H1 (cell line): ENCODE measurements at regions not wholly inside any gene's neighbourhood (a gene's known extent, or its start where the extent isn't known, plus 50 kb on each side); places are given as distances from the start of the nearest gene placed in this dataset.

Experiments used
- CTCF ChIA-PET: fragments of 300-600 bp; sonication (Branson Sonifier 250); formaldehyde crosslinking; loops from one replicate; lab custom pipeline; 2021; ENCODE audit not compliant: partially characterized antibody; lab: Charles Lee
- POLR2A ChIA-PET: fragments of 300-600 bp; sonication (Branson Sonifier 250); formaldehyde crosslinking; loops from one replicate; lab custom pipeline; 2021; ENCODE audit warnings: inconsistent platforms; ENCODE audit not compliant: partially characterized antibody; lab: Charles Lee
- DNase-seq, 2 experiments: peaks; one replicate each; pipeline versions ENCODE4 v3.0.0 to v3.0.0-alpha.2; 2010 to 2022; ENCODE audit warnings: low spot score in 2 of 2, low read depth in 1 of 2, mixed read lengths in 1 of 2
- FAIRE-seq: peaks from 2 replicates; lab custom pipeline; 2011; peaks lifted over from hg19 to GRCh38; lab: Jason Lieb, UNC
- H2AFZ ChIP-seq: 2 replicates; pipeline ENCODE4 v1.8.1; 2012; ENCODE audit warnings: low read length, inconsistent platforms
- H2AK5ac ChIP-seq: 2 replicates; pipeline ENCODE4 v1.6.1; 2013; ENCODE audit warnings: low read depth, low read length
- H2BK120ac ChIP-seq: replicated peaks from 2 replicates; pipeline ENCODE3; 2013; ENCODE audit warnings: low read depth, low read length, inconsistent platforms
- H2BK12ac ChIP-seq: 2 replicates; pipeline ENCODE4 v1.6.1; 2013; ENCODE audit warnings: low read depth, low read length
- H2BK15ac ChIP-seq: 2 replicates; pipeline ENCODE4 v1.6.1; 2013; ENCODE audit warnings: low read length
- H2BK20ac ChIP-seq: 2 replicates; pipeline ENCODE4 v1.6.1; 2013; ENCODE audit warnings: low read length
- H2BK5ac ChIP-seq: 2 replicates; pipeline ENCODE4 v1.6.1; 2013; ENCODE audit warnings: low read depth, low read length
- H3K14ac ChIP-seq: 2 replicates; pipeline ENCODE4 v1.6.1; 2013; ENCODE audit warnings: inconsistent platforms; ENCODE audit not compliant: insufficient read length
- H3K18ac ChIP-seq: 2 replicates; pipeline ENCODE4 v1.6.1; 2013; ENCODE audit warnings: low read length; ENCODE audit errors: extremely low read depth
- H3K23ac ChIP-seq: 2 replicates; pipeline ENCODE4 v1.6.1; 2013; ENCODE audit warnings: inconsistent platforms; ENCODE audit not compliant: insufficient read length
- H3K23me2 ChIP-seq: 2 replicates; pipeline ENCODE4 v1.6.1; 2013; ENCODE audit warnings: low read depth, low read length
- H3K27ac ChIP-seq: 2 replicates; pipeline ENCODE4 v1.6.1; 2011; ENCODE audit warnings: low read depth, low read length, inconsistent platforms
- H3K27me3 ChIP-seq, 4 experiments: replicated peaks in 1 of 4; 1 replicate in 1 of 4; 2 replicates in 3 of 4; pipeline versions ENCODE4 v1.6.1 to v1.8.1; 2011 to 2013; ENCODE audit warnings: low read length in 3 of 4, mild to moderate bottlenecking in 3 of 4, inconsistent platforms in 2 of 4, mixed read lengths in 2 of 4, moderate library complexity in 1 of 4; ENCODE audit not compliant: control insufficient read depth in 3 of 4, insufficient read depth in 3 of 4; ENCODE audit errors: extremely low read depth in 1 of 4
- H3K36me3 ChIP-seq, 4 experiments: 2 replicates each; pipeline versions ENCODE4 v1.6.1 to v1.8.1; 2011 to 2013; ENCODE audit warnings: mild to moderate bottlenecking in 4 of 4, low read length in 3 of 4, moderate library complexity in 2 of 4, control low read depth in 1 of 4, inconsistent platforms in 1 of 4; ENCODE audit not compliant: insufficient read depth in 4 of 4, control insufficient read depth in 2 of 4
- H3K4ac ChIP-seq: replicated peaks from 2 replicates; pipeline ENCODE3; 2013; ENCODE audit warnings: low read length, low read depth, mixed read lengths, inconsistent platforms; ENCODE audit not compliant: insufficient read length
- H3K4me1 ChIP-seq, 4 experiments: replicated peaks in 1 of 4; 1 replicate in 1 of 4; 2 replicates in 3 of 4; pipeline versions ENCODE4 v1.6.1 to v1.8.1; 2011 to 2013; ENCODE audit warnings: low read length in 3 of 4, inconsistent platforms in 2 of 4, mixed read lengths in 1 of 4; ENCODE audit not compliant: insufficient read depth in 4 of 4, control insufficient read depth in 3 of 4
- H3K4me2 ChIP-seq, 2 experiments: 2 replicates each; pipeline versions ENCODE4 v1.6.1 to v1.8.1; 2011 to 2013; ENCODE audit warnings: low read depth in 2 of 2, low read length in 2 of 2, control low read depth in 1 of 2, inconsistent platforms in 1 of 2, mild to moderate bottlenecking in 1 of 2; ENCODE audit not compliant: insufficient read depth in 1 of 2
- H3K4me3 ChIP-seq, 4 experiments: fragments of 200-600, 300-600 bp in 1 of 4; sonication (generic), shearing (Covaris generic), sonication (Bioruptor Twin) in 1 of 4; 2 replicates each; pipeline versions ENCODE4 v1.5.1 to v1.8.1; 2011 to 2016; ENCODE audit warnings: low read length in 4 of 4, low read depth in 3 of 4, control low read depth in 2 of 4, inconsistent platforms in 2 of 4, mild to moderate bottlenecking in 2 of 4, mixed read lengths in 1 of 4, moderate library complexity in 1 of 4; ENCODE audit not compliant: insufficient read depth in 2 of 4; ENCODE audit errors: extremely low read depth in 1 of 4
- H3K56ac ChIP-seq: replicated peaks from 2 replicates; pipeline ENCODE3; 2013; ENCODE audit warnings: low read depth, mild to moderate bottlenecking, mixed read lengths, low read length, inconsistent platforms; ENCODE audit not compliant: insufficient read length
- H3K79me1 ChIP-seq: 2 replicates; pipeline ENCODE4 v1.6.1; 2013; ENCODE audit warnings: low read depth, low read length, control low read depth
- H3K79me2 ChIP-seq, 2 experiments: 2 replicates each; pipeline versions ENCODE4 v1.6.1 to v1.8.1; 2012 to 2013; ENCODE audit warnings: low read length in 2 of 2, mild to moderate bottlenecking in 2 of 2, inconsistent platforms in 1 of 2; ENCODE audit not compliant: insufficient read depth in 2 of 2, control insufficient read depth in 1 of 2
- H3K9ac ChIP-seq, 4 experiments: replicated peaks in 1 of 4; 1 replicate in 1 of 4; 2 replicates in 3 of 4; pipeline versions ENCODE4 v1.6.1 to v1.8.1; 2011 to 2013; ENCODE audit warnings: low read depth in 3 of 4, low read length in 3 of 4, control low read depth in 2 of 4, mild to moderate bottlenecking in 2 of 4, moderate library complexity in 2 of 4, inconsistent platforms in 1 of 4; ENCODE audit errors: extremely low read depth in 1 of 4
- H3K9me3 ChIP-seq, 2 experiments: 2 replicates each; pipeline versions ENCODE4 v1.6.1 to v1.8.1; 2012 to 2013; ENCODE audit warnings: mild to moderate bottlenecking in 2 of 2, moderate library complexity in 2 of 2, control low read depth in 1 of 2, inconsistent platforms in 1 of 2, low read depth in 1 of 2, low read length in 1 of 2, mixed read lengths in 1 of 2; ENCODE audit not compliant: insufficient read depth in 2 of 2
- H4K20me1 ChIP-seq, 2 experiments: replicated peaks in 1 of 2; 2 replicates each; pipeline versions ENCODE3 to v1.8.1; 2011 to 2013; ENCODE audit warnings: inconsistent platforms in 2 of 2, low read length in 2 of 2, mild to moderate bottlenecking in 1 of 2; ENCODE audit not compliant: insufficient read depth in 2 of 2, control insufficient read depth in 1 of 2
- H4K5ac ChIP-seq: 2 replicates; pipeline ENCODE4 v1.6.1; 2013; ENCODE audit warnings: low read length, low read depth, mixed read lengths, inconsistent platforms; ENCODE audit not compliant: insufficient read length
- H4K8ac ChIP-seq: 2 replicates; pipeline ENCODE4 v1.8.0; 2013; ENCODE audit warnings: mild to moderate bottlenecking, moderate library complexity, low read length, inconsistent platforms; ENCODE audit not compliant: insufficient read depth; ENCODE audit errors: extremely low read depth
- H4K91ac ChIP-seq: replicated peaks from 2 replicates; pipeline ENCODE3; 2013; ENCODE audit warnings: low read length, mixed read lengths, inconsistent platforms; ENCODE audit not compliant: insufficient read length
- CHD1 ChIP-seq: IDR thresholded peaks from 2 replicates; pipeline ENCODE4 v1.6.1; 2012; ENCODE audit warnings: low read depth, low read length, improper control_type of control experiment
- CHD2 ChIP-seq: IDR thresholded peaks from 2 replicates; pipeline ENCODE4 v1.6.1; 2012; ENCODE audit warnings: low read length, improper control_type of control experiment
- CREB1 ChIP-seq: IDR thresholded peaks from 2 replicates; pipeline ENCODE4 v1.6.1; 2012; ENCODE audit warnings: inconsistent platforms
- CTBP2 ChIP-seq: IDR thresholded peaks from 2 replicates; pipeline ENCODE4 v1.7.0; 2011; ENCODE audit warnings: borderline replicate concordance, mild to moderate bottlenecking, moderate library complexity, mixed read lengths, low read length; ENCODE audit not compliant: insufficient read depth, insufficient read length
- EGR1 ChIP-seq: IDR thresholded peaks from 2 replicates; pipeline ENCODE4 v1.6.1; 2011; ENCODE audit warnings: low read depth, low read length, borderline replicate concordance
- JUN ChIP-seq: IDR thresholded peaks from 2 replicates; pipeline ENCODE4 v1.6.1; 2011; ENCODE audit warnings: low read depth, mild to moderate bottlenecking, improper control_type of control experiment, low read length
- POLR2A ChIP-seq, 2 experiments: IDR thresholded peaks; 1 replicate in 1 of 2; 2 replicates in 1 of 2; pipeline ENCODE4 v1.6.1; 2011; ENCODE audit warnings: low read depth in 2 of 2, low read length in 2 of 2, mild to moderate bottlenecking in 2 of 2; ENCODE audit errors: control extremely low read depth in 1 of 2
- POLR2AphosphoS5 ChIP-seq: IDR thresholded peaks from 2 replicates; pipeline ENCODE4 v1.6.1; 2011; ENCODE audit warnings: low read depth, low read length
- SAP30 ChIP-seq: fragments of 300-600 bp; sonication (generic); IDR thresholded peaks from 2 replicates; pipeline ENCODE4 v1.7.1; 2012; ENCODE audit warnings: low read length, moderate library complexity, mild to moderate bottlenecking, inconsistent platforms; ENCODE audit not compliant: insufficient read depth, insufficient replicate concordance
- SIX5 ChIP-seq: IDR thresholded peaks from 2 replicates; pipeline ENCODE4 v1.6.1; 2011; ENCODE audit warnings: mild to moderate bottlenecking, low read depth, low read length
- TBP ChIP-seq: IDR thresholded peaks from 2 replicates; pipeline ENCODE4 v1.6.1; 2011; ENCODE audit warnings: low read depth, low read length, improper control_type of control experiment
- ZNF274 ChIP-seq: IDR thresholded peaks from 2 replicates; pipeline ENCODE4 v1.7.0; 2012; ENCODE audit warnings: low read length, borderline replicate concordance; ENCODE audit errors: extremely low read depth
- WGBS, 2 experiments: shearing (Covaris generic) in 1 of 2; methylation state at CpG; one replicate each; pipeline versions ENCODE4 v1.1.6 to v1.1.7; 2013 to 2015; ENCODE audit warnings: low lambda C conversion rate in 2 of 2, mixed read lengths in 2 of 2, inconsistent platforms in 1 of 2, low coverage in 1 of 2, missing lambda C conversion rate in 1 of 2; ENCODE audit not compliant: insufficient replicate concordance in 2 of 2, insufficient coverage in 1 of 2, insufficient read length in 1 of 2; ENCODE audit errors: extremely low coverage in 1 of 2, missing lambda C conversion rate in 1 of 2; 5-methylcytosine and 5-hydroxymethylcytosine counted together

DNA sequence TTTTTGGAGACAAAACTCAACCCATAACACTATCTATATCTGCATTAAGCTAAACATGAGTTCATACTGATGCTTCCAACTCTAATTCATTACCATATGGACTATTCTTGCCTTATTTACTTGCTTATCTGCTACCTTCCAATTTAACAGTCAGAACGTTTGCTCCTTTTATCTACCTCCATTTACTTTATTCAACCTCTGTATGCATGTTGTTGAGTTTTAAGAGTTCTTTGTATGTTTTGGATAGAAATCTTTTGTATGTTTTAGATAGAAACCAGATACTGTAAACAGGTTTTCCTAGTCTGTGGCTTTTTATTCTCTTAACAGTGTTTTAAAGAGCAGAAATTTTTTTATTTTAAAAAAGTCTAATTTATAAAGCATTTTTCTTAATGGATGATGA lies 542.2 kb upstream of the NDST4 start:
- H3K79me1 ChIP-seq, result no peaks in the 10 kb centered on the region
- no peaks in the 10 kb centered on the region for H4K20me1 ChIP-seq
- no peak overlapping the region for H3K4ac ChIP-seq
- H4K5ac ChIP-seq, result no peak overlapping the region
- FAIRE-seq (no peak), DNase-seq (no peak)
- ChIA-PET POLR2A (no interaction called here), CTCF (no interaction called here)
- H3K23ac ChIP-seq, result no peak overlapping the region
- no peak overlapping the region for H3K18ac ChIP-seq
- no peak overlapping the region for H3K9ac ChIP-seq
- H3K14ac ChIP-seq, result no peak overlapping the region
- no peak overlapping the region for H4K91ac ChIP-seq
- no peak overlapping the region for H2BK120ac ChIP-seq
- H3K4me3 ChIP-seq, result no peak overlapping the region
- H3K79me2 ChIP-seq, result no peaks in the 10 kb centered on the region
- H2BK15ac ChIP-seq, result no peak overlapping the region
- H3K56ac ChIP-seq, result no peak overlapping the region
- 77% methylated on average over 1 of the region's 1 CpG; no CpG with 5 or more reads in 1 of the 2 experiments for WGBS, 2 experiments
- H3K9me3 ChIP-seq, result no peaks in the 10 kb centered on the region
- no peak overlapping the region for H3K4me2 ChIP-seq
- H3K27me3 ChIP-seq, result no peaks in the 10 kb centered on the region
- H3K4me1 ChIP-seq, result no peaks in the 10 kb centered on the region
- no peak overlapping the region for H2BK20ac ChIP-seq
- H2AFZ ChIP-seq, result no peak overlapping the region
- H2BK12ac ChIP-seq, result no peak overlapping the region
- H3K27ac ChIP-seq, result no peak overlapping the region
- H2BK5ac ChIP-seq, result no peak overlapping the region
- H2AK5ac ChIP-seq, result no peak overlapping the region
- no peaks in the 10 kb centered on the region for H3K23me2 ChIP-seq
- TF ChIP-seq TBP (no peak), CHD1 (no peak), POLR2AphosphoS5 (no peak), CREB1 (no peak), SAP30 (no peak), CHD2 (no peak), POLR2A (IDR thresholded peaks at IDR 0.05; ENCODE audit: control extremely low read depth in 1 of 2, low read depth in 2 of 2, low read length in 2 of 2) (no peak), CTBP2 (no peak), SIX5 (no peak), EGR1 (no peak), ZNF274 (no peak), JUN (no peak)
- no peak overlapping the region for H4K8ac ChIP-seq
- H3K36me3 ChIP-seq, result no peaks in the 10 kb centered on the region
